MM.1S (cell line): ENCODE measurements at regions not wholly inside any gene's neighbourhood (a gene's known extent, or its start where the extent isn't known, plus 50 kb on each side); places are given as distances from the start of the nearest gene placed in this dataset.

Experiments
- DNase-seq: peaks from one replicate; pipeline ENCODE4 v3.0.0-alpha.2; 2015
- H2AFZ ChIP-seq: fragments of 300-600 bp; sonication (generic); 2 replicates; pipeline ENCODE4 v1.6.0; 2016; ENCODE audit warnings: antibody characterized with exemption, low read length
- H3F3A ChIP-seq: fragments of 300-600 bp; sonication (generic); 2 replicates; pipeline ENCODE4 v1.6.1; 2016; ENCODE audit warnings: mild to moderate bottlenecking, antibody characterized with exemption, low read length, moderate library complexity, mixed read lengths; ENCODE audit not compliant: insufficient read depth
- H3K27ac ChIP-seq: fragments of 300-600 bp; sonication (generic); 2 replicates; pipeline ENCODE4 v1.5.1; 2016; ENCODE audit warnings: mild to moderate bottlenecking, low read length
- H3K27me3 ChIP-seq: fragments of 300-600 bp; sonication (generic); replicated peaks from 2 replicates; pipeline ENCODE4 v1.6.0; 2016; ENCODE audit warnings: low read length; ENCODE audit not compliant: insufficient read depth
- H3K36me3 ChIP-seq: fragments of 300-600 bp; sonication (generic); replicated peaks from 2 replicates; pipeline ENCODE4 v1.6.1; 2016; ENCODE audit warnings: mild to moderate bottlenecking, low read length, mixed read lengths; ENCODE audit not compliant: insufficient read depth
- H3K4me1 ChIP-seq: fragments of 300-600 bp; sonication (generic); 2 replicates; pipeline ENCODE4 v1.6.1; 2016; ENCODE audit warnings: low read length, mixed read lengths
- H3K4me2 ChIP-seq: fragments of 300-600 bp; sonication (generic); 2 replicates; pipeline ENCODE4 v1.6.0; 2016; ENCODE audit warnings: low read depth, low read length
- H3K4me3 ChIP-seq: fragments of 300-600 bp; sonication (generic); 2 replicates; pipeline ENCODE4 v1.5.1; 2016; ENCODE audit warnings: low read length, mixed read lengths
- H3K79me2 ChIP-seq: fragments of 300-600 bp; sonication (generic); 2 replicates; pipeline ENCODE4 v1.6.1; 2016; ENCODE audit warnings: mixed run types, low read length, mixed read lengths
- H3K9ac ChIP-seq: fragments of 300-600 bp; sonication (generic); 2 replicates; pipeline ENCODE4 v1.6.1; 2016; ENCODE audit warnings: low read length, mixed read lengths
- H3K9me2 ChIP-seq: fragments of 300-600 bp; sonication (generic); replicated peaks from 2 replicates; pipeline ENCODE4 v1.6.1; 2016; ENCODE audit warnings: mild to moderate bottlenecking, low read length, mixed read lengths; ENCODE audit not compliant: insufficient read depth
- H3K9me3 ChIP-seq: fragments of 300-600 bp; sonication (generic); replicated peaks from 2 replicates; pipeline ENCODE4 v1.6.1; 2016; ENCODE audit warnings: mild to moderate bottlenecking, low read length, mixed read lengths; ENCODE audit not compliant: insufficient read depth
- H4K20me1 ChIP-seq: fragments of 300-600 bp; sonication (generic); 2 replicates; pipeline ENCODE4 v1.6.1; 2016; ENCODE audit warnings: mild to moderate bottlenecking, low read length, moderate library complexity, mixed read lengths; ENCODE audit not compliant: insufficient read depth
- CTCF ChIP-seq: fragments of 300-600 bp; sonication (generic); IDR thresholded peaks from 2 replicates; pipeline ENCODE4 v1.5.1; 2016; ENCODE audit warnings: antibody characterized with exemption, low read length, mixed read lengths
- EZH2 ChIP-seq: fragments of 300-600 bp; sonication (generic); optimal IDR thresholded peaks from 2 replicates; pipeline ENCODE3; 2017; ENCODE audit warnings: low read depth, mild to moderate bottlenecking, antibody characterized with exemption, low read length, mixed read lengths
- EZH2phosphoT487 ChIP-seq: fragments of 300-600 bp; sonication (generic); IDR thresholded peaks from 2 replicates; pipeline ENCODE4 v1.6.1; 2018; ENCODE audit warnings: antibody characterized with exemption, low read length

GRCh38 chr6:21457647-21458046, 135.9 kb upstream of the SOX4 start:
- H3K79me2 ChIP-seq = no peaks in the 10 kb centered on the region
- TF ChIP-seq EZH2 = no peak
- TF ChIP-seq EZH2phosphoT487 = no peak
- TF ChIP-seq CTCF = no peak
- no peak overlapping the region for H2AFZ ChIP-seq
- H3K9me3 ChIP-seq = no peaks in the 10 kb centered on the region
- H3K36me3 ChIP-seq = no peaks in the 10 kb centered on the region
- H3K9ac ChIP-seq = no peak overlapping the region
- no peaks in the 10 kb centered on the region for H4K20me1 ChIP-seq
- H3K27me3 ChIP-seq = no peaks in the 10 kb centered on the region
- H3K27ac ChIP-seq = no peak overlapping the region
- no peak for DNase-seq
- no peak overlapping the region for H3K4me3 ChIP-seq
- H3K9me2 ChIP-seq = no peaks in the 10 kb centered on the region
- no peaks in the 10 kb centered on the region for H3F3A ChIP-seq
- H3K4me2 ChIP-seq = no peak overlapping the region
- H3K4me1 ChIP-seq = no peaks in the 10 kb centered on the region

- no peaks in the 10 kb centered on the region for H3F3A ChIP-seq
- no peak for DNase-seq
- H3K27ac ChIP-seq = no peak overlapping the region
- no peak overlapping the region for H3K4me2 ChIP-seq
- no peak overlapping the region for H2AFZ ChIP-seq
- H3K9ac ChIP-seq = no peak overlapping the region
- H3K9me3 ChIP-seq = no peaks in the 10 kb centered on the region
- H3K4me1 ChIP-seq = no peaks in the 10 kb centered on the region
- H4K20me1 ChIP-seq = no peaks in the 10 kb centered on the region
- H3K9me2 ChIP-seq = no peaks in the 10 kb centered on the region
- no peaks in the 10 kb centered on the region for H3K79me2 ChIP-seq
- TF ChIP-seq EZH2 (no peak), EZH2phosphoT487 (no peak), CTCF (no peak)
- H3K36me3 ChIP-seq = no peaks in the 10 kb centered on the region
- no peaks in the 10 kb centered on the region for H3K27me3 ChIP-seq
- H3K4me3 ChIP-seq = no peak overlapping the region
These were observed 133.9 kb upstream of the SOX4 start for GRCh38 chr6:21459641-21460040.

- Histone ChIP-seq H3K9me3 (no peaks in the 10 kb centered on the region), H3K9me2 (no peaks in the 10 kb centered on the region), H3K4me1 (no peaks in the 10 kb centered on the region), H3K4me2 (no peak overlapping the region), H4K20me1 (no peaks in the 10 kb centered on the region), H3F3A (no peaks in the 10 kb centered on the region), H3K4me3 (no peak overlapping the region), H3K27ac (no peak overlapping the region), H3K79me2 (no peaks in the 10 kb centered on the region), H3K36me3 (no peaks in the 10 kb centered on the region), H2AFZ (no peak overlapping the region), H3K27me3 (no peaks in the 10 kb centered on the region), H3K9ac (no peak overlapping the region)
- no peak for DNase-seq
- no peak for TF ChIP-seq CTCF
- TF ChIP-seq EZH2 = no peak
- TF ChIP-seq EZH2phosphoT487 = no peak
These were observed 131.6 kb upstream of the SOX4 start for GRCh38 chr6:21461844-21462518.
